HG03064 (cell line): ENCODE measurements at regions not wholly inside any gene's neighbourhood (a gene's known extent, or its start where the extent isn't known, plus 50 kb on each side); places are given as distances from the start of the nearest gene placed in this dataset.

Source experiments
- ATAC-seq: cut with Tn5 transposase; IDR thresholded peaks from one replicate; pipeline ENCODE4 v1.9.1; 2021; ENCODE audit warnings: low read depth; ENCODE audit not compliant: unreplicated experiment

GRCh38 chr5:145708169-145708568 is 127.0 kb downstream of the PRELID2 start:
- no peak for ATAC-seq

GRCh38 chr5:145704724-145705123 is 130.4 kb downstream of the PRELID2 start:
- ATAC-seq = no peak

- no peak for ATAC-seq
Measured at GRCh38 chr5:145703856-145704255, 131.3 kb downstream of the PRELID2 start.

GRCh38 chr5:145701404-145701803 is 133.7 kb downstream of the PRELID2 start:
- ATAC-seq = no peak

GRCh38 chr5:145699846-145700245 is 135.3 kb downstream of the PRELID2 start:
- ATAC-seq = no peak

GRCh38 chr5:145697251-145697990 is 137.7 kb downstream of the PRELID2 start:
- ATAC-seq = no peak

GRCh38 chr5:145689235-145689634 is 145.9 kb downstream of the PRELID2 start:
- ATAC-seq = peak; percentile 73

- no peak for ATAC-seq
Measured at GRCh38 chr5:145687943-145688342, 147.2 kb downstream of the PRELID2 start.

GRCh38 chr5:145685417-145685816 is 149.7 kb downstream of the PRELID2 start:
- ATAC-seq = no peak

GRCh38 chr5:145683431-145683830 is 151.7 kb downstream of the PRELID2 start:
- ATAC-seq = no peak

- no peak for ATAC-seq
Measured at GRCh38 chr5:145682197-145682899, 152.8 kb downstream of the PRELID2 start.

- peak; percentile 95 for ATAC-seq
Measured at GRCh38 chr5:145681686-145682085, 153.5 kb downstream of the PRELID2 start.

- ATAC-seq = no peak
Measured at GRCh38 chr5:145681216-145681615, 153.9 kb downstream of the PRELID2 start.

GRCh38 chr5:145680767-145681166 is 154.4 kb downstream of the PRELID2 start:
- ATAC-seq = no peak

GRCh38 chr5:145680169-145680568 is 155.0 kb downstream of the PRELID2 start:
- ATAC-seq = no peak

GRCh38 chr5:145678255-145678654 is 156.9 kb downstream of the PRELID2 start:
- no peak for ATAC-seq

- ATAC-seq = no peak
Measured at GRCh38 chr5:145673786-145674185, 161.4 kb downstream of the PRELID2 start.

GRCh38 chr5:145668714-145669113 is 166.4 kb downstream of the PRELID2 start:
- ATAC-seq = no peak

GRCh38 chr5:145667742-145668141 is 167.4 kb downstream of the PRELID2 start:
- ATAC-seq = no peak

- no peak for ATAC-seq
Measured at GRCh38 chr5:145666591-145666990, 168.6 kb downstream of the PRELID2 start.

- ATAC-seq = no peak
Measured at GRCh38 chr5:145661737-145662485, 173.2 kb downstream of the PRELID2 start.
